ENCODE measurements at regions not wholly inside any gene's neighbourhood (a gene's known extent, or its start where the extent isn't known, plus 50 kb on each side); places are given as distances from the start of the nearest gene placed in this dataset.

GRCh38 chr18:37668971-37669747 is 103.6 kb upstream of the CELF4 start:
- DNase-seq (ENCODE audit: low read depth in 2 of 2): no peak

GRCh38 chr18:37667836-37668235 is 102.2 kb upstream of the CELF4 start:
- no peak for DNase-seq (ENCODE audit: low read depth in 2 of 2)

GRCh38 chr18:37666991-37667390 is 101.4 kb upstream of the CELF4 start:
- no peak for DNase-seq (ENCODE audit: low read depth in 2 of 2)

- DNase-seq (ENCODE audit: low read depth in 2 of 2): no peak
These were observed 100.9 kb upstream of the CELF4 start for GRCh38 chr18:37666451-37666850.

GRCh38 chr18:37665346-37665745 is 99.7 kb upstream of the CELF4 start:
- DNase-seq (ENCODE audit: low read depth in 2 of 2): no peak

GRCh38 chr18:37663446-37663845 is 97.8 kb upstream of the CELF4 start:
- DNase-seq (ENCODE audit: low read depth in 2 of 2): no peak

- no peak for DNase-seq (ENCODE audit: low read depth in 2 of 2)
These were observed 97.1 kb upstream of the CELF4 start for GRCh38 chr18:37662546-37663339.

GRCh38 chr18:37662099-37662498 is 96.5 kb upstream of the CELF4 start:
- no peak for DNase-seq (ENCODE audit: low read depth in 2 of 2)

- no peak for DNase-seq (ENCODE audit: low read depth in 2 of 2)
These were observed 95.9 kb upstream of the CELF4 start for GRCh38 chr18:37661478-37661877.

- DNase-seq (ENCODE audit: low read depth in 2 of 2): no peak
These were observed 95.5 kb upstream of the CELF4 start for GRCh38 chr18:37661061-37661460.

GRCh38 chr18:37660658-37661057 is 95.1 kb upstream of the CELF4 start:
- DNase-seq (ENCODE audit: low read depth in 2 of 2): no peak

- no peak for DNase-seq (ENCODE audit: low read depth in 2 of 2)
These were observed 94.3 kb upstream of the CELF4 start for GRCh38 chr18:37659906-37660305.

- no peak for DNase-seq (ENCODE audit: low read depth in 2 of 2)
These were observed 93.3 kb upstream of the CELF4 start for GRCh38 chr18:37658894-37659293.

GRCh38 chr18:37657493-37657892 is 91.9 kb upstream of the CELF4 start:
- no peak for DNase-seq (ENCODE audit: low read depth in 2 of 2)

- DNase-seq (ENCODE audit: low read depth in 2 of 2): no peak
These were observed 89.3 kb upstream of the CELF4 start for GRCh38 chr18:37654731-37655369.

- no peak for DNase-seq (ENCODE audit: low read depth in 2 of 2)
These were observed 88.4 kb upstream of the CELF4 start for GRCh38 chr18:37654034-37654433.

GRCh38 chr18:37653618-37654017 is 88.0 kb upstream of the CELF4 start:
- DNase-seq (ENCODE audit: low read depth in 2 of 2): no peak

GRCh38 chr18:37649930-37650329 is 84.3 kb upstream of the CELF4 start:
- no peak for DNase-seq (ENCODE audit: low read depth in 2 of 2)

- no peak for DNase-seq (ENCODE audit: low read depth in 2 of 2)
These were observed 83.8 kb upstream of the CELF4 start for GRCh38 chr18:37649416-37649815.

GRCh38 chr18:37641573-37641972 is 76.0 kb upstream of the CELF4 start:
- DNase-seq (ENCODE audit: low read depth in 2 of 2): no peak

- DNase-seq (ENCODE audit: low read depth in 2 of 2): no peak
These were observed 74.9 kb upstream of the CELF4 start for GRCh38 chr18:37640504-37640903.

GRCh38 chr18:37639846-37640245 is 74.2 kb upstream of the CELF4 start:
- no peak for DNase-seq (ENCODE audit: low read depth in 2 of 2)

- DNase-seq (ENCODE audit: low read depth in 2 of 2): no peak
These were observed 71.9 kb upstream of the CELF4 start for GRCh38 chr18:37637478-37637850.
